Mucosa of descending colon (tissue), 3 donors: ENCODE measurements at regions not wholly inside any gene's neighbourhood (a gene's known extent, or its start where the extent isn't known, plus 50 kb on each side); places are given as distances from the start of the nearest gene placed in this dataset.

Source experiments
- ATAC-seq: fragments of 200-7000 bp; cut with Tn5 transposase; one replicate; pipeline ENCODE4 v1.9.1; 2020; ENCODE audit warnings: mild to moderate bottlenecking, moderate library complexity
- DNase-seq, 3 donors: peaks; one replicate each; pipeline ENCODE4 v3.0.0-alpha.2; 2020
- H3K36me3 ChIP-seq: fragments of 200-600 bp; one replicate; pipeline ENCODE4 v1.8.0; 2021; ENCODE audit warnings: low read depth, mild to moderate bottlenecking
- H3K4me1 ChIP-seq: fragments of 200-600 bp; one replicate; pipeline ENCODE4 v1.8.0; 2021; ENCODE audit warnings: low read depth, mild to moderate bottlenecking
- H3K4me3 ChIP-seq: fragments of 200-600 bp; one replicate; pipeline ENCODE4 v1.8.0; 2021; ENCODE audit warnings: mild to moderate bottlenecking
- H3K9me3 ChIP-seq: fragments of 200-600 bp; one replicate; pipeline ENCODE4 v1.8.0; 2021; ENCODE audit warnings: mild to moderate bottlenecking
- CTCF ChIP-seq: fragments of 200-600 bp; IDR thresholded peaks from one replicate; pipeline ENCODE4 v1.8.0; 2022; ENCODE audit warnings: antibody characterized with exemption, mild to moderate bottlenecking
- intact Hi-C, 2 donors: fragments of 100-400 bp; cut with DNase I in 1 of 2; cut with micrococcal nuclease in 1 of 2; formaldehyde crosslinking; loops; one replicate each; pipeline versions ENCODE4 v1.11.0 to v1.11.1; 2022; cut with DNase I, micrococcal nuclease
- donor health status: DM: no; HTN: no; CAD: no; lungs with moderate emphysema.
- donor health status: DM: no; HTN: no; CAD: no.
- donor health status: DM: no; HTN: yes; CAD: no.

GRCh38 chr11:29012507-29012906, 904.3 kb downstream of the METTL15 start:
- no peak for DNase-seq
- no peak for TF ChIP-seq CTCF
- Histone ChIP-seq H3K36me3 (no peaks in the 10 kb centered on the region), H3K4me3 (no peak overlapping the region), H3K4me1 (no peaks in the 10 kb centered on the region), H3K9me3 (no peaks in the 10 kb centered on the region)
- intact Hi-C loops, result no loop called here
- ATAC-seq, result no peak

GRCh38 chr11:29009426-29009825, 901.2 kb downstream of the METTL15 start:
- Histone ChIP-seq H3K4me3 (no peak overlapping the region), H3K36me3 (no peaks in the 10 kb centered on the region), H3K4me1 (no peaks in the 10 kb centered on the region), H3K9me3 (no peaks in the 10 kb centered on the region)
- TF ChIP-seq CTCF, result no peak
- intact Hi-C loops, result no loop called here
- no peak for ATAC-seq
- DNase-seq, result no peak

GRCh38 chr11:29008481-29008880, 900.3 kb downstream of the METTL15 start:
- ATAC-seq (no peak), DNase-seq (no peak)
- no peak for TF ChIP-seq CTCF
- no peaks in the 10 kb centered on the region for H3K4me1 ChIP-seq
- intact Hi-C loops, result no loop called here
- no peak overlapping the region for H3K4me3 ChIP-seq
- H3K36me3 ChIP-seq, result no peaks in the 10 kb centered on the region
- no peaks in the 10 kb centered on the region for H3K9me3 ChIP-seq

- no peaks in the 10 kb centered on the region for H3K9me3 ChIP-seq
- DNase-seq, result no peak
- no peaks in the 10 kb centered on the region for H3K36me3 ChIP-seq
- TF ChIP-seq CTCF, result no peak
- intact Hi-C loops, result no loop called here
- no peak overlapping the region for H3K4me3 ChIP-seq
- H3K4me1 ChIP-seq, result no peaks in the 10 kb centered on the region
- ATAC-seq, result no peak
Measured at GRCh38 chr11:29006668-29007067, 898.5 kb downstream of the METTL15 start.

- H3K4me1 ChIP-seq, result no peaks in the 10 kb centered on the region
- H3K36me3 ChIP-seq, result no peaks in the 10 kb centered on the region
- H3K9me3 ChIP-seq, result no peaks in the 10 kb centered on the region
- ATAC-seq (no peak), DNase-seq (no peak)
- intact Hi-C loops, result no loop called here
- no peak for TF ChIP-seq CTCF
- no peak overlapping the region for H3K4me3 ChIP-seq
Measured at GRCh38 chr11:29005401-29005980, 897.3 kb downstream of the METTL15 start.

- ATAC-seq, result no peak
- Histone ChIP-seq H3K4me3 (no peak overlapping the region), H3K9me3 (no peaks in the 10 kb centered on the region), H3K36me3 (no peaks in the 10 kb centered on the region), H3K4me1 (no peaks in the 10 kb centered on the region)
- no peak for DNase-seq
- TF ChIP-seq CTCF, result no peak
- intact Hi-C loops, result no loop called here
Measured at GRCh38 chr11:29002816-29003215, 894.6 kb downstream of the METTL15 start.
